HEK293 (cell line): ENCODE measurements at regions not wholly inside any gene's neighbourhood (a gene's known extent, or its start where the extent isn't known, plus 50 kb on each side); places are given as distances from the start of the nearest gene placed in this dataset.
A peak's percentile ranks its signal among the peaks of the same experiment; 100 is the strongest.

Source experiments
- CTCF ChIA-PET: fragments of 350-600 bp; formaldehyde crosslinking; extraction: SDS; loops from one replicate; lab custom pipeline; 2021; ENCODE audit warnings: antibody characterized with exemption; lab: Yijun Ruan, JAX
- POLR2A ChIA-PET: fragments of 300-600 bp; formaldehyde crosslinking; extraction: SDS; loops from one replicate; lab custom pipeline; 2020; ENCODE audit warnings: antibody characterized with exemption, inconsistent platforms; lab: Yijun Ruan, JAX
- H3K27ac ChIP-seq: fragments of 200-500 bp; sonication (Bioruptor generic); 2 replicates; pipeline ENCODE4 v1.5.1; 2014; ENCODE audit warnings: low read depth, low read length, control low read depth, inconsistent platforms; ENCODE audit errors: extremely low read depth
- H3K36me3 ChIP-seq, 2 experiments: fragments of 200-500 bp in 1 of 2; sonication (Bioruptor generic) in 1 of 2; 1 replicate in 1 of 2; 2 replicates in 1 of 2; pipeline ENCODE4 v1.5.1; 2014 to 2017; ENCODE audit warnings: inconsistent platforms in 2 of 2, low read length in 2 of 2; ENCODE audit not compliant: control insufficient read depth in 2 of 2, insufficient read depth in 1 of 2
- H3K4me1 ChIP-seq: fragments of 200-500 bp; sonication (Bioruptor generic); 2 replicates; pipeline ENCODE4 v1.5.1; 2014; ENCODE audit warnings: mild to moderate bottlenecking, low read length, inconsistent platforms; ENCODE audit not compliant: control insufficient read depth, insufficient read depth
- H3K4me3 ChIP-seq: 2 replicates; pipeline ENCODE4 v1.5.1; 2011; ENCODE audit warnings: low read depth, mild to moderate bottlenecking, control low read depth, low read length, moderate library complexity
- H3K9me3 ChIP-seq: fragments of 200-500 bp; sonication (Bioruptor generic); 2 replicates; pipeline ENCODE4 v1.5.1; 2014; ENCODE audit warnings: low read depth, low read length, inconsistent platforms; ENCODE audit not compliant: control insufficient read depth, insufficient read depth
- EGR2 ChIP-seq: fragments of 450-650 bp; formaldehyde crosslinking; IDR thresholded peaks from 2 replicates; pipeline ENCODE4 v1.5.1; 2016; ENCODE audit warnings: low read depth, missing biosample characterization, missing genetic modification characterization
- KLF10 ChIP-seq: fragments of 450-650 bp; IDR thresholded peaks from 2 replicates; pipeline ENCODE4 v1.5.1; 2018; ENCODE audit warnings: missing biosample characterization, mild to moderate bottlenecking, missing genetic modification characterization
- MZF1 ChIP-seq: fragments of 450-650 bp; formaldehyde crosslinking; IDR thresholded peaks from 2 replicates; pipeline ENCODE4 v1.5.1; 2017; ENCODE audit warnings: missing biosample characterization, missing genetic modification characterization, borderline replicate concordance
- REPIN1 ChIP-seq: fragments of 450-650 bp; formaldehyde crosslinking; IDR thresholded peaks from 2 replicates; pipeline ENCODE4 v1.5.1; 2017; ENCODE audit warnings: missing biosample characterization, missing genetic modification characterization, low read depth
- WT1 ChIP-seq: fragments of 450-650 bp; formaldehyde crosslinking; IDR thresholded peaks from 2 replicates; pipeline ENCODE4 v1.5.1; 2016; ENCODE audit warnings: missing biosample characterization, missing genetic modification characterization
- ZBTB7A ChIP-seq: fragments of 450-650 bp; formaldehyde crosslinking; IDR thresholded peaks from 2 replicates; pipeline ENCODE4 v1.5.1; 2016; ENCODE audit warnings: low read depth, missing biosample characterization, missing genetic modification characterization
- ZFHX2 ChIP-seq: fragments of 450-650 bp; formaldehyde crosslinking; conservative IDR thresholded peaks from 2 replicates; pipeline ENCODE4 v1.5.1; 2016; ENCODE audit warnings: missing biosample characterization, missing genetic modification characterization
- ZIC2 ChIP-seq: fragments of 450-650 bp; formaldehyde crosslinking; IDR thresholded peaks from 2 replicates; pipeline ENCODE4 v1.5.1; 2016; ENCODE audit warnings: missing biosample characterization, missing genetic modification characterization
- ZNF138 ChIP-seq: fragments of 450-650 bp; formaldehyde crosslinking; IDR thresholded peaks from 2 replicates; pipeline ENCODE4 v1.5.1; 2016; ENCODE audit warnings: missing biosample characterization, missing genetic modification characterization, borderline replicate concordance
- ZNF214 ChIP-seq: fragments of 450-650 bp; formaldehyde crosslinking; IDR thresholded peaks from 2 replicates; pipeline ENCODE4 v1.5.1; 2017; ENCODE audit warnings: missing biosample characterization, mild to moderate bottlenecking, missing genetic modification characterization, borderline replicate concordance
- ZNF24 ChIP-seq: fragments of 450-650 bp; formaldehyde crosslinking; IDR thresholded peaks from 2 replicates; pipeline ENCODE4 v1.5.1; 2016; ENCODE audit warnings: missing biosample characterization, missing genetic modification characterization
- ZNF324 ChIP-seq: fragments of 450-650 bp; formaldehyde crosslinking; IDR thresholded peaks from 2 replicates; pipeline ENCODE4 v1.5.1; 2016; ENCODE audit warnings: missing biosample characterization, missing genetic modification characterization
- ZNF350 ChIP-seq: fragments of 450-650 bp; formaldehyde crosslinking; IDR thresholded peaks from 2 replicates; pipeline ENCODE4 v1.5.0; 2017; ENCODE audit warnings: missing biosample characterization, mild to moderate bottlenecking, missing genetic modification characterization
- ZNF366 ChIP-seq: fragments of 450-650 bp; formaldehyde crosslinking; conservative IDR thresholded peaks from 2 replicates; pipeline ENCODE4 v1.5.1; 2016; ENCODE audit warnings: missing biosample characterization, missing genetic modification characterization
- ZNF530 ChIP-seq: fragments of 450-650 bp; formaldehyde crosslinking; IDR thresholded peaks from 2 replicates; pipeline ENCODE4 v1.5.1; 2016; ENCODE audit warnings: low read depth, missing biosample characterization, missing genetic modification characterization
- ZNF548 ChIP-seq: fragments of 450-650 bp; formaldehyde crosslinking; IDR thresholded peaks from 2 replicates; pipeline ENCODE4 v1.5.1; 2016; ENCODE audit warnings: missing biosample characterization, missing genetic modification characterization
- ZNF596 ChIP-seq: fragments of 450-650 bp; IDR thresholded peaks from 2 replicates; pipeline ENCODE4 v1.5.0; 2018; ENCODE audit warnings: missing biosample characterization, mild to moderate bottlenecking, missing genetic modification characterization, moderate library complexity
- ZNF621 ChIP-seq: fragments of 450-650 bp; formaldehyde crosslinking; IDR thresholded peaks from 2 replicates; pipeline ENCODE4 v1.5.1; 2017; ENCODE audit warnings: missing biosample characterization, missing genetic modification characterization
- ZNF660 ChIP-seq: fragments of 450-650 bp; IDR thresholded peaks from 2 replicates; pipeline ENCODE4 v1.5.1; 2018; ENCODE audit warnings: missing biosample characterization, mild to moderate bottlenecking, missing genetic modification characterization
- ZNF677 ChIP-seq: fragments of 450-650 bp; IDR thresholded peaks from 2 replicates; pipeline ENCODE4 v1.5.0; 2018; ENCODE audit warnings: missing biosample characterization, mild to moderate bottlenecking, missing genetic modification characterization, moderate library complexity
- ZNF785 ChIP-seq: fragments of 450-650 bp; formaldehyde crosslinking; IDR thresholded peaks from 2 replicates; pipeline ENCODE4 v1.5.1; 2016; ENCODE audit warnings: missing biosample characterization, missing genetic modification characterization
- ZSCAN16 ChIP-seq: fragments of 450-650 bp; formaldehyde crosslinking; IDR thresholded peaks from 2 replicates; pipeline ENCODE4 v1.5.1; 2016; ENCODE audit warnings: missing biosample characterization, missing genetic modification characterization
- TF ChIP-seq, protein P1 (sequence below): fragments of 450-650 bp; formaldehyde crosslinking; IDR thresholded peaks from 2 replicates; pipeline ENCODE4 v1.5.1; 2016; ENCODE audit warnings: missing biosample characterization, missing genetic modification characterization
- TF ChIP-seq, protein P2 (sequence below): sonication (generic); formaldehyde crosslinking; IDR thresholded peaks from 2 replicates; pipeline ENCODE4 v1.8.1; 2022; ENCODE audit warnings: mild to moderate bottlenecking, moderate library complexity, missing genetic modification reagents
- TF ChIP-seq, protein P3 (sequence below): fragments of 450-650 bp; formaldehyde crosslinking; IDR thresholded peaks from 2 replicates; pipeline ENCODE4 v1.5.1; 2016; ENCODE audit warnings: missing biosample characterization, missing genetic modification characterization
- TF ChIP-seq, protein P4 (sequence below): fragments of 450-650 bp; formaldehyde crosslinking; IDR thresholded peaks from 2 replicates; pipeline ENCODE4 v1.5.1; 2016; ENCODE audit warnings: missing biosample characterization, missing genetic modification characterization

DNA sequence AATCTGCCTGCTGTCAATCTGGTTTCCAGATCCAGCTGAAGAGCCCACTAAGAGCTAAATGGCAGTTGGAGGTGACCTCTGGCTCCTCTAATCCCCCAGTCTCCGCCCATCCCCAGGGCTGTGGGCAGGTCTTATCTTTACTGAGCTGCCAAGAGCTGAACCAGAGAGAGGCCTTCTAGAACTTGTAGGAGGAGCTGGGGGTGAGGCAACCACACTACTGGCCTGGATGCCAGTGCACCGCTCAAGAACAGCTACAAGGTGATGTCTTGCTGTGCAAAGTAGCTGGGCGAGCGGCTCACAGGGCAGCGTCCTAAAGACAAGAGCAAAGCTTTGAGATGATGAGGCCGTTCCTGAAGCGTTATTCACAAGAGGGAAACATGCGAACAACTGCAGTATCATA lies 374.6 kb downstream of the CTTN start:
- POLR2A ChIA-PET = no interaction called here
- TF ChIP-seq EGR2 (tag by site-specific recombination) (peak; percentile 45; the same call in 1 of the 2 replicates), ZIC2 (tag by site-specific recombination) (no peak), ZSCAN16 (tag by site-specific recombination) (no peak)
- Histone ChIP-seq H3K9me3 (no peaks in the 10 kb centered on the region), H3K27ac (no peak overlapping the region), H3K4me1 (no peaks in the 10 kb centered on the region), H3K36me3 (no peaks in the 10 kb centered on the region), H3K4me3 (no peak overlapping the region)
- CTCF ChIA-PET = interaction anchor here (0.6 to 1.4 kb wide), 3 partner anchors 42 to 807 kb away, joined by 3 to 4 read pairs (median 4); no protein-coding TSS in a partner anchor

DNA sequence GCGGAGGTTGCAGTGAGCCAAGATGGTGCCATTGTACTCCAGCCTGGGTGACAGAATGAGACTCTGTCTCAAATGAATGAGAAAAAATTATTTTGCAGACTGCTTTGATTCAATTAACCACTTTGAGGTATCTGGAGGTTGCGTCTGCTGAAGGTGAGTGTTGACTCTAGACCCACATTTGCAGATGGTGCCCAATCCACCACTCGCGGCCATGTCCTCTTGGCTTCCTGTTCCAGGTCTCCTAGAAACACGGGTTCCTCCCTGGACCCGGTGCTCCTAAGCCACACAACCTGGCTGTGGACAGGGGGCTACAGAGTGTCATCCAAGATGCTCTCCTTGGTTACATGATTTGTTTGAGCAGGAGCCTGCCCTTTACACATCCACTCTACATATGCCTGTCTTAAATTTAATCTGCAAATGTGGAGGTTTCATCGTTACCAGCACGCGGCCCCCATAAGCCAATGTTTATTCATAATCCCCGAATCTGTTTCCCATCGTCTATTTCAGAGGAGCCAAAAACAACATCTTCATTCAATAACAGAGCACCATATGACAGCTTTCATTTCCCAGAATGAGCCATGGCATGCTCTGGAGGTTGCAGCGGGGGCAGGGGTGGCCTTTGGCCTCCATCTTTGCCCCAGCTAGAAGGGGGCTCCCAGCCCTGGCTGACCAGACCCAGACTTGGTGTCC lies 377.2 kb downstream of the CTTN start:
- Histone ChIP-seq H3K9me3 (no peaks in the 10 kb centered on the region), H3K4me3 (no peak overlapping the region), H3K27ac (no peak overlapping the region), H3K4me1 (no peaks in the 10 kb centered on the region), H3K36me3 (no peaks in the 10 kb centered on the region)
- TF ChIP-seq ZNF530 (tag by site-specific recombination) = no peak
- no peak for TF ChIP-seq ZNF677
- no peak for TF ChIP-seq ZNF548 (tag by site-specific recombination)
- no peak for TF ChIP-seq REPIN1 (tag by site-specific recombination)
- no peak for TF ChIP-seq KLF10 (tag by site-specific recombination)
- TF ChIP-seq ZNF785 = no peak
- ChIA-PET POLR2A (no interaction called here), CTCF (no interaction called here)

DNA sequence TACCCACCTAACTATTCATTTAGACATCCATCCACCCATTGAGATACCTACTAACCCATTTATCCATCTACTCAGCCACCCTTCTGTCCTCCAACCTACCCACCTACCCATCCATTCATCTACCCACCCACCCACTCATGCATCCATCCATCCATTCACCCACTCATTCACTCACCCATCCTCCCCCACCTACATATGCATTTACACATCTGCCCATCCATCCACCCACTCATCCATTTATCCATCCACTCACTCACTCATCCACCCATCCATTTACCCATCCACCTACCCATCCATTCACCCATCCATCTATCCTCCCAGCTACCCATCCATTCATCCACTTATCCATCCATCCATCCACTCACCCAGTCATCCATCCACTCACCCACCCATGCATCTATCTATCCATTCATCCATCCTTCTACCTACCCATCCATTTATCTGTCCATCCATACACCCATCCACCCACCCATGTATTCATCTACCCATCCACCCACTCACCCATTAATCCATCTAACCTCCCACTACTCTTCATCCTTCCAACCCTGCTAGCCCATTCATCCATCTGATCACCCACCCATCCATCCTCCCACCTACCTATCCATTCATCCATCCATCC lies 378.7 kb downstream of the CTTN start:
- ChIA-PET CTCF (no interaction called here), POLR2A (no interaction called here)
- no peak overlapping the region for H3K27ac ChIP-seq
- no peaks in the 10 kb centered on the region for H3K36me3 ChIP-seq
- H3K9me3 ChIP-seq = no peaks in the 10 kb centered on the region
- H3K4me1 ChIP-seq = no peaks in the 10 kb centered on the region
- H3K4me3 ChIP-seq = no peak overlapping the region
- TF ChIP-seq ZNF324 (tag by site-specific recombination) (no peak), EGR2 (tag by site-specific recombination) (peak; percentile 97), ZNF596 (tag by site-specific recombination) (no peak), ZNF214 (tag by site-specific recombination) (no peak), ZNF366 (peak; percentile 82), WT1 (no peak), MZF1 (tag by site-specific recombination) (no peak), ZNF621 (tag by site-specific recombination) (no peak), ZNF24 (tag by site-specific recombination) (no peak), ZFHX2 (tag by site-specific recombination) (peak; percentile 92), ZNF660 (tag by site-specific recombination) (no peak), ZNF350 (tag by site-specific recombination) (no peak), ZBTB7A (tag by site-specific recombination) (no peak), ZNF138 (no peak)
- TF ChIP-seq, protein P1, sequence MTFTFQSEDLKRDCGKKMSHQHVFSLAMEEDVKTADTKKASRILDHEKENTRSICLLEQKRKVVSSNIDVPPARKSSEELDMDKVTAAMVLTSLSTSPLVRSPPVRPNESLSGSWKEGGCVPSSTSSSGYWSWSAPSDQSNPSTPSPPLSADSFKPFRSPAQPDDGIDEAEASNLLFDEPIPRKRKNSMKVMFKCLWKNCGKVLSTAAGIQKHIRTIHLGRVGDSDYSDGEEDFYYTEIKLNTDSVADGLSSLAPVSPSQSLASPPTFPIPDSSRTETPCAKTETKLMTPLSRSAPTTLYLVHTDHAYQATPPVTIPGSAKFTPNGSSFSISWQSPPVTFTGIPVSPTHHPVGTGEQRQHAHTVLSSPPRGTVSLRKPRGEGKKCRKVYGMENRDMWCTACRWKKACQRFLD = no peak
- TF ChIP-seq, protein P2, sequence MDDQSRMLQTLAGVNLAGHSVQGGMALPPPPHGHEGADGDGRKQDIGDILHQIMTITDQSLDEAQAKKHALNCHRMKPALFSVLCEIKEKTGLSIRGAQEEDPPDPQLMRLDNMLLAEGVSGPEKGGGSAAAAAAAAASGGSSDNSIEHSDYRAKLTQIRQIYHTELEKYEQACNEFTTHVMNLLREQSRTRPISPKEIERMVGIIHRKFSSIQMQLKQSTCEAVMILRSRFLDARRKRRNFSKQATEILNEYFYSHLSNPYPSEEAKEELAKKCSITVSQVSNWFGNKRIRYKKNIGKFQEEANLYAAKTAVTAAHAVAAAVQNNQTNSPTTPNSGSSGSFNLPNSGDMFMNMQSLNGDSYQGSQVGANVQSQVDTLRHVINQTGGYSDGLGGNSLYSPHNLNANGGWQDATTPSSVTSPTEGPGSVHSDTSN (CRISPR knock-in tag) = no peak
- TF ChIP-seq, protein P3, sequence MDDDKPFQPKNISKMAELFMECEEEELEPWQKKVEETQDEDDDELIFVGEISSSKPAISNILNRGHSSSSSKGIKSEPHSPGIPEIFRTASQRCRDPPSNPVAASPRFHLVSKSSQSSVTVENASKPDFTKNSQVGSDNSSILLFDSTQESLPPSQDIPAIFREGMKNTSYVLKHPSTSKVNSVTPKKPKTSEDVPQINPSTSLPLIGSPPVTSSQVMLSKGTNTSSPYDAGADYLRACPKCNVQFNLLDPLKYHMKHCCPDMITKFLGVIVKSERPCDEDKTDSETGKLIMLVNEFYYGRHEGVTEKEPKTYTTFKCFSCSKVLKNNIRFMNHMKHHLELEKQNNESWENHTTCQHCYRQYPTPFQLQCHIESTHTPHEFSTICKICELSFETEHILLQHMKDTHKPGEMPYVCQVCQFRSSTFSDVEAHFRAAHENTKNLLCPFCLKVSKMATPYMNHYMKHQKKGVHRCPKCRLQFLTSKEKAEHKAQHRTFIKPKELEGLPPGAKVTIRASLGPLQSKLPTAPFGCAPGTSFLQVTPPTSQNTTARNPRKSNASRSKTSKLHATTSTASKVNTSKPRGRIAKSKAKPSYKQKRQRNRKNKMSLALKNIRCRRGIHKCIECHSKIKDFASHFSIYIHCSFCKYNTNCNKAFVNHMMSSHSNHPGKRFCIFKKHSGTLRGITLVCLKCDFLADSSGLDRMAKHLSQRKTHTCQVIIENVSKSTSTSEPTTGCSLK (tag by site-specific recombination) = no peak
- TF ChIP-seq, protein P4, sequence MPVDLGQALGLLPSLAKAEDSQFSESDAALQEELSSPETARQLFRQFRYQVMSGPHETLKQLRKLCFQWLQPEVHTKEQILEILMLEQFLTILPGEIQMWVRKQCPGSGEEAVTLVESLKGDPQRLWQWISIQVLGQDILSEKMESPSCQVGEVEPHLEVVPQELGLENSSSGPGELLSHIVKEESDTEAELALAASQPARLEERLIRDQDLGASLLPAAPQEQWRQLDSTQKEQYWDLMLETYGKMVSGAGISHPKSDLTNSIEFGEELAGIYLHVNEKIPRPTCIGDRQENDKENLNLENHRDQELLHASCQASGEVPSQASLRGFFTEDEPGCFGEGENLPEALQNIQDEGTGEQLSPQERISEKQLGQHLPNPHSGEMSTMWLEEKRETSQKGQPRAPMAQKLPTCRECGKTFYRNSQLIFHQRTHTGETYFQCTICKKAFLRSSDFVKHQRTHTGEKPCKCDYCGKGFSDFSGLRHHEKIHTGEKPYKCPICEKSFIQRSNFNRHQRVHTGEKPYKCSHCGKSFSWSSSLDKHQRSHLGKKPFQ (tag by site-specific recombination) = no peak
